Stimulated activated memory B cell treated with anti-CD40 and anti-IgM and Interleukin-4, amounts not matched to agents 10 μg/mL and 1 μg/mL and 100 μg/mL, for 72 hours (primary cell): ENCODE measurements at regions not wholly inside any gene's neighbourhood (a gene's known extent, or its start where the extent isn't known, plus 50 kb on each side); places are given as distances from the start of the nearest gene placed in this dataset.

Experiments used
- ATAC-seq: fragments of 150-1000 bp; cut with Tn5 transposase; 2 replicates; pipeline ENCODE4 v1.10.0; 2021
- H3K27ac Mint-ChIP-seq: one replicate; pipeline ENCODE4 v1.8.0; 2022; ENCODE audit warnings: mild to moderate bottlenecking, mixed read lengths
- H3K27me3 Mint-ChIP-seq: one replicate; pipeline ENCODE4 v1.8.0; 2022; ENCODE audit warnings: mixed read lengths
- H3K36me3 Mint-ChIP-seq: one replicate; pipeline ENCODE4 v1.8.0; 2022; ENCODE audit warnings: mixed read lengths
- H3K4me1 Mint-ChIP-seq: one replicate; pipeline ENCODE4 v1.8.0; 2022; ENCODE audit warnings: mixed read lengths
- H3K4me3 Mint-ChIP-seq: one replicate; pipeline ENCODE4 v1.8.0; 2022; ENCODE audit warnings: mild to moderate bottlenecking, moderate library complexity, mixed read lengths
- H3K9me3 Mint-ChIP-seq: one replicate; pipeline ENCODE4 v1.8.0; 2022; ENCODE audit warnings: mixed read lengths

DNA sequence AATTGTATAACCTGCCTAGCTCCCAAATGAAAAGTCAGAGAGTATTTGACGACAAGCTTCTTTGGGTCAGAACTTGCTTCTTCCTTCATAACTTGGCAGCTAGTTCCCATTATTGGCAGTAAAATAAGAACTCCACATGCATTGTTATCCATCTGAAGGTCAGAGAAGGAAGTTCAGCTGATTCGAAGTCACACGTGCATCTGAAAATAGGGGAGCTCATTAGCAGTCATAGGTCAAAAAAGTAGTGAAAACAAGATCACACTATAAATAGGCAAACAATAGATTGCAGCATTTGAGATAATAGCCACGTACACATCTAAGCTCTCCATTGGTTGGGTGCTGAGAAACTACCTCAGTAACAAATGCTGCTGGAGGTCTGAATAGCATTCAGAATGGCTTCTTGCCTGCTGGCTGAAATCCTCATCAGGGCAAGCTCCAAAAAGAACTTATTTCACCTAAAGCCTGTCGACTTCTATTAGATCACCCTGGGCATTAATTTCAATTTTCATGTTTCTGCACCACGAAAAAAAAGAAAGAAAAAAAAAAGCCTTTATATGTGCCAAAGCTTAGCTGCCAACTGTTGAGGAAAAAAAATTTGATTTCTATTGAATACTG, 1492.9 kb upstream of the CELF4 start:
- Mint-ChIP-seq H3K27me3 (no peaks in the 10 kb centered on the region), H3K27ac (no peak overlapping the region), H3K4me1 (no peaks in the 10 kb centered on the region), H3K9me3 (peaks cover 5% of the 10 kb centered on the region), H3K36me3 (no peaks in the 10 kb centered on the region), H3K4me3 (no peak overlapping the region)
- ATAC-seq = no peak

GRCh38 chr18:39057423-39058064, 1491.9 kb upstream of the CELF4 start:
- H3K27me3 Mint-ChIP-seq = no peaks in the 10 kb centered on the region
- H3K4me1 Mint-ChIP-seq = no peaks in the 10 kb centered on the region
- no peaks in the 10 kb centered on the region for H3K36me3 Mint-ChIP-seq
- no peak for ATAC-seq
- H3K4me3 Mint-ChIP-seq = no peak overlapping the region
- H3K27ac Mint-ChIP-seq = no peak overlapping the region
- H3K9me3 Mint-ChIP-seq = peaks cover 5% of the 10 kb centered on the region

- no peak for ATAC-seq
- H3K27me3 Mint-ChIP-seq = no peaks in the 10 kb centered on the region
- H3K27ac Mint-ChIP-seq = no peak overlapping the region
- H3K36me3 Mint-ChIP-seq = no peaks in the 10 kb centered on the region
- H3K4me3 Mint-ChIP-seq = no peak overlapping the region
- H3K4me1 Mint-ChIP-seq = no peaks in the 10 kb centered on the region
- no peaks in the 10 kb centered on the region for H3K9me3 Mint-ChIP-seq
These were observed 1488.0 kb upstream of the CELF4 start for GRCh38 chr18:39053571-39053970.

DNA sequence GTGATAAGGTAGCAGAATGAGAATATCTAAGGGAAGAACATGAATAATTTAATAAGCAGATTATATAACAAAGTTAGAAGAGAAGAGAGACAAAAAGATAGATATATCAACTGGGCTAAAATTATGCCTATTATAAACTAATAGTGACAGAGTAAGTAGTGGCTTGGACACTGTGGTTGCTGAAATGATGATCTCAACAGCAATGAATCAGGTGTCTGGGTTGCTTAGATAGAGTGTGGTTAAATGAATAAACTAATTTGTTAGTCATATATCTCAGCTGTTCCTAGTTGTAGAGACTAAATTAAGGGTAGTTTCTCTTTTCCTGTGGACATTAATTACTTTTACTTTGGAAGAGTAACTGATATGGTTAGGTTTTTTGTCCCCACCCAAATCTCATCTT, 1485.4 kb upstream of the CELF4 start:
- Mint-ChIP-seq H3K27me3 (no peaks in the 10 kb centered on the region), H3K9me3 (no peaks in the 10 kb centered on the region), H3K4me1 (no peaks in the 10 kb centered on the region), H3K27ac (no peak overlapping the region), H3K36me3 (no peaks in the 10 kb centered on the region), H3K4me3 (no peak overlapping the region)
- no peak for ATAC-seq

DNA sequence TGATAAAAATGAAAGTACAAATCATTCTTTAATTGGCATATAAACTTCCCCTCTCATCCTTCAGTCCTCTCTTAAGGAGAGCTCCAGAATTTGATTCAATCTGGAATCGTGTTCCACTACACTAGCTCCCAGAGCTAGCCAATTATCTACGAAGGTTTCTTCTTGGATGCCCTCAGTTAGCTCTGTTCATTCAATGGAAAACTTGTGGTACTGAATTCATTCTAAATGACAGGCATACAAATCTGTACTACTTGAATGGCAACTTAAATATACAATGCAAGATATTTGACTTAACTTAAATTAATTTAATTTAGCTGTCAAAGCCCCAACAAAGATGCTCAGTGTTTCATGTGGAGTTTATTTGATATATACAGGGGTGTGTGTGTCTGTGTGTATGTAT, 1474.2 kb upstream of the CELF4 start:
- Mint-ChIP-seq H3K9me3 (no peaks in the 10 kb centered on the region), H3K4me1 (no peaks in the 10 kb centered on the region), H3K4me3 (no peak overlapping the region), H3K36me3 (no peaks in the 10 kb centered on the region), H3K27ac (no peak overlapping the region), H3K27me3 (no peaks in the 10 kb centered on the region)
- no peak for ATAC-seq

GRCh38 chr18:39037925-39038324, 1472.3 kb upstream of the CELF4 start:
- Mint-ChIP-seq H3K27ac (no peak overlapping the region), H3K27me3 (no peaks in the 10 kb centered on the region), H3K36me3 (no peaks in the 10 kb centered on the region), H3K9me3 (no peaks in the 10 kb centered on the region), H3K4me1 (no peaks in the 10 kb centered on the region), H3K4me3 (no peak overlapping the region)
- no peak for ATAC-seq

- H3K9me3 Mint-ChIP-seq = no peaks in the 10 kb centered on the region
- H3K4me3 Mint-ChIP-seq = no peak overlapping the region
- H3K36me3 Mint-ChIP-seq = no peaks in the 10 kb centered on the region
- no peak for ATAC-seq
- H3K27ac Mint-ChIP-seq = no peak overlapping the region
- H3K27me3 Mint-ChIP-seq = no peaks in the 10 kb centered on the region
- H3K4me1 Mint-ChIP-seq = no peaks in the 10 kb centered on the region
These were observed 1467.7 kb upstream of the CELF4 start for GRCh38 chr18:39033312-39033711.

DNA sequence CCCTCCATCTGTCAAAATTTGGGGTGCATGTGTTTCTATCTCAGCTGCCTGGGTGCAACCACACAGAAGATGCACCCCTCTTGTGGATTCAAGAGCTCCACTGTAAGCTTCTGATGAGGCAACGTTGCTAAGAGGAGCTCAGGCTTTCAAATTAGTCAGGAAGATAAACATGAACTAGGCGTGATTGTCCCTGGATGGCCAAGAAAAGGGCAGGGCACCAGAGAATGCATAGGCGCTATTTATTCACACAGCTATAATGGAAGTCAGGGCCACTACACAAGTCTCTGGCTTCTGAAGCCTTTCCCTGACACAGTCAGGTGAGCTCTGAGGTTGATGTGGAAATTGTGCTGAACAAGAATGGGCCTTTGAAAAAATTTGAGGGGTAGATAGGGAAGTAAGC, 1466.0 kb upstream of the CELF4 start:
- no peaks in the 10 kb centered on the region for H3K4me1 Mint-ChIP-seq
- H3K27ac Mint-ChIP-seq = no peak overlapping the region
- no peaks in the 10 kb centered on the region for H3K27me3 Mint-ChIP-seq
- ATAC-seq = peak; percentile 20
- no peak overlapping the region for H3K4me3 Mint-ChIP-seq
- no peaks in the 10 kb centered on the region for H3K9me3 Mint-ChIP-seq
- no peaks in the 10 kb centered on the region for H3K36me3 Mint-ChIP-seq

- Mint-ChIP-seq H3K27ac (no peak overlapping the region), H3K27me3 (no peaks in the 10 kb centered on the region), H3K36me3 (no peaks in the 10 kb centered on the region), H3K4me3 (no peak overlapping the region), H3K9me3 (no peaks in the 10 kb centered on the region), H3K4me1 (no peaks in the 10 kb centered on the region)
- no peak for ATAC-seq
These were observed 1464.6 kb upstream of the CELF4 start for GRCh38 chr18:39030124-39030655.

DNA sequence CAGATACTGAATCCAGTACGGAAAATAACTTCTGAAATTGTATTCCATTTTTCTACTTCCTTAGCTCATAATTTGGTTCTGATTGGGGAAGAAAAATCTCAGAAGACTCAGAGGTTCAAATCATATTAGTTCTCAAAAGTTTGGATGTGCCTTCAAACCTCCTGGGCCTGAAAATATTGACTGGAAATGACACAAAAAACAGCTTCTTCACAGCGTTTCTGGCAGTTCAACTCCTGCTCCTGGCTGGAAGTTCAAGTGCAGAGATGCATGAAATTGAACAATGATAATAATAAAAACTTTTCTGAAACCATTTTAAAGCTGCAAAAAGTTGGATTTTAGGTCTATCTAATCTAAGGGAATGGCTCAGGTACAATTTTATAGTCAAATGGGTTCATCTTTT, 1459.9 kb upstream of the CELF4 start:
- no peaks in the 10 kb centered on the region for H3K27me3 Mint-ChIP-seq
- no peak overlapping the region for H3K27ac Mint-ChIP-seq
- no peak for ATAC-seq
- H3K4me3 Mint-ChIP-seq = no peak overlapping the region
- no peaks in the 10 kb centered on the region for H3K9me3 Mint-ChIP-seq
- no peaks in the 10 kb centered on the region for H3K4me1 Mint-ChIP-seq
- H3K36me3 Mint-ChIP-seq = no peaks in the 10 kb centered on the region

DNA sequence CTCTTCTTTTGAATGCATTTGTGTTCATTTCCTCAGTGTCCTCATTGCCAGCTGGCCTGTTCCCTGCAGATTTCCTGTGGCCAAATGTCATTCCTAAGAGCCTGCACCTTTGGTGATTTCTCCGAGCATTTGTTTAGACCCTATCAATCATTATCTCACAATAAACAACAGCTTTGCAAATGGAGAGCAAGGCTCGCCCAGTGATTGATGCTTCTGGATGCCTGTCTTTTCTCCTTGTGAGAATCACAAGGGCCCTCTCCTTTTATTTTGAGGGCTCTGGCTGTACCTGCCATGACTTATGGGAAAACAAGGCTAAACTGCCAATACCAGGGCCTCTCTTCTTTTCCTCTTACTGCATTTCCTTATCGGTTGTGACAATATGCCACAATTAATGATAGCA, 1454.4 kb upstream of the CELF4 start:
- no peaks in the 10 kb centered on the region for H3K36me3 Mint-ChIP-seq

DNA sequence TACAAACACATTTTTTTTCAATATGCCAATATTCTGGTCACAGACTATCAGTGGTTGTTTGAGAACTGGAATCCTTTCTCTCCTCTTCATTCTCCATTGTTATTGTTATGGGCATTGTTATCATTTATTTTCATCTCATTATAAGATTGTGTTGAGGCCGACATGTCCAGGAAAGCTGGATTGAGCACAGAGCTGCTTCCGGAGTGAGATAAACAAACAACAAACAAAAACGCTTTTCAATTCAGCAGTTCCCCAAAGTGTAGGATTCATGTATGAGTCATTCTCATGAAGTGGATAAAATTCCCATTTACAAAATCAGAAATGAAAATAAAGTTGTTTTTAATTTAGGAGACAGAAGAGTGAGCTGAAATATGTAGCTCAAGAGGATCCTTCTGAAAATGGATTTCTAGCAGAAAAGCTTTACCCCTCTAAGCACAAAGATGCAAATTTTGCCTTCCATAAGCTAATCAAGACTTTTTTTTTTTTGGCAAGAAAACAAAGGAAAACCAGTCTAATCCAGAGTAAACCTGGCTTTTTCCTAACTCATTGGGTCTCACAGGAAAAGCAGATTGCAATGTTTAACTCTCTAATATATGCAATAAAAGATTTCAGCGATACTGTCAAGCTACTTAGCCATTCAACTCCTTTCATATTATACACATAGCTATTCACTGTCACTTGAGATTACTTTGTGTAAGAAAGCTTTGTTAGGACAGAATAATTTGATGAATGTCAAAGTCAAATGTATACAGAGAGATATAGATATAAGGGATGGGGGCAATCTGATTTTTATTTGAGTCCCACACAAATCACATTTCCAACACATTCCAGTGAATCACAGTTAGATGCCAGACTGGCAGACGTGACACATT, 1441.7 kb upstream of the CELF4 start:
- Mint-ChIP-seq H3K27ac (no peak overlapping the region), H3K4me1 (no peaks in the 10 kb centered on the region), H3K27me3 (no peaks in the 10 kb centered on the region), H3K36me3 (no peaks in the 10 kb centered on the region), H3K4me3 (no peak overlapping the region), H3K9me3 (no peaks in the 10 kb centered on the region)
- ATAC-seq = no peak

More for the DNA sequence above, 1454.4 kb upstream of the CELF4 start:
- ATAC-seq = no peak
- Mint-ChIP-seq H3K27ac (no peak overlapping the region), H3K4me3 (no peak overlapping the region), H3K4me1 (no peaks in the 10 kb centered on the region), H3K27me3 (no peaks in the 10 kb centered on the region), H3K9me3 (no peaks in the 10 kb centered on the region)

GRCh38 chr18:38996056-38996455, 1430.5 kb upstream of the CELF4 start:
- Mint-ChIP-seq H3K4me1 (no peaks in the 10 kb centered on the region), H3K27ac (no peak overlapping the region), H3K9me3 (peaks cover 3% of the 10 kb centered on the region), H3K4me3 (no peak overlapping the region), H3K27me3 (no peaks in the 10 kb centered on the region), H3K36me3 (no peaks in the 10 kb centered on the region)
- peak; percentile 13 for ATAC-seq

- no peak overlapping the region for H3K4me3 Mint-ChIP-seq
- H3K9me3 Mint-ChIP-seq = peaks cover 3% of the 10 kb centered on the region
- no peak for ATAC-seq
- H3K36me3 Mint-ChIP-seq = no peaks in the 10 kb centered on the region
- H3K4me1 Mint-ChIP-seq = no peaks in the 10 kb centered on the region
- H3K27ac Mint-ChIP-seq = no peak overlapping the region
- H3K27me3 Mint-ChIP-seq = no peaks in the 10 kb centered on the region
These were observed 1427.7 kb upstream of the CELF4 start for GRCh38 chr18:38993342-38993741.

DNA sequence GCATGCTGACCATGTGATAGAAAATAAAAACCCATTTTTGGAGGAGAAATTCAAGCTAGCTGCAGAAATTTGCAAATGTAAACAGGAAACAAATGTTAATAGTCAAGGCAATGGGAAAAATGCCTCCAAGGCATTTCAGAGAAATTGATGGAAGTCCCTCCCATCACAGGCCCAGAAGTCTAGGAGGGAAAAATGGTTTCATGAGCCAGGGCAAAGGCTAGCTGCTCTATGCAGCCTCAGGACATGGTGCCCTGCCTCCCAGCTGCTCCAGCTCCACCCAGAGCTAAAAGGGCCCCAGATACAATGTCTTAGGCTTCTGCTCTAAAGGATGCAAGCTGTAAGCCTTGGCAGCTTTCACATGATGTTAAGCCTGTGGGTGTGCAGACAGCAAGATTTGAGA, 1419.4 kb upstream of the CELF4 start:
- ATAC-seq = no peak
- Mint-ChIP-seq H3K4me3 (no peak overlapping the region), H3K27me3 (no peaks in the 10 kb centered on the region), H3K9me3 (peaks cover 2% of the 10 kb centered on the region), H3K27ac (no peak overlapping the region), H3K4me1 (no peaks in the 10 kb centered on the region), H3K36me3 (no peaks in the 10 kb centered on the region)
